T-cell (primary cell): ENCODE measurements at regions not wholly inside any gene's neighbourhood (a gene's known extent, or its start where the extent isn't known, plus 50 kb on each side); places are given as distances from the start of the nearest gene placed in this dataset.
"Not testable (repeated sequence)": the region's sequence is repeated elsewhere in the genome, so short reads cannot be mapped to it uniquely, and the experiment has no call there.

Experiments used
- ATAC-seq, 4 experiments: fragments of 200-7000 bp in 3 of 4; fragments of 150-1000 bp in 1 of 4; cut with Tn5 transposase; replicated peaks in 1 of 4; 1 replicate in 3 of 4; 2 replicates in 1 of 4; pipeline ENCODE4 v1.10.0; 2021; ENCODE audit warnings: moderate library complexity in 3 of 4, mild to moderate bottlenecking in 2 of 4, moderate number of reproducible peaks in 1 of 4
- CTCF ChIA-PET, 2 donors: fragments of 300-600 bp; sonication (Branson Sonifier 250); formaldehyde crosslinking; loops; one replicate each; lab custom pipeline; 2022; ENCODE audit warnings: antibody characterized with exemption in 2 of 2; lab: Charles Lee
- POLR2A ChIA-PET, 2 donors: fragments of 300-600 bp; sonication (Branson Sonifier 250); formaldehyde crosslinking; loops; one replicate each; lab custom pipeline; 2022; ENCODE audit warnings: antibody characterized with exemption in 2 of 2; lab: Charles Lee
- DNase-seq, 35 experiments: peaks; one replicate each; pipeline versions ENCODE4 v3.0.0 to v3.0.0-alpha.2; 2013 to 2023
- H3K27ac ChIP-seq: one replicate; pipeline ENCODE4 v1.5.1; 2013; ENCODE audit warnings: low read length
- H3K27me3 ChIP-seq, 2 experiments: replicated peaks in 1 of 2; 1 replicate in 1 of 2; 2 replicates in 1 of 2; pipeline versions ENCODE4 v1.6.1 to v1.7.0; 2013; ENCODE audit warnings: low read length in 1 of 2, mixed read lengths in 1 of 2; ENCODE audit not compliant: control insufficient read depth in 2 of 2, insufficient read depth in 2 of 2; ENCODE audit errors: extremely low read depth in 1 of 2
- H3K36me3 ChIP-seq, 2 donors: 1 replicate in 1 of 2; 2 replicates in 1 of 2; pipeline versions ENCODE4 v1.6.1 to v1.7.0; 2013; ENCODE audit warnings: low read length in 1 of 2; ENCODE audit not compliant: control insufficient read depth in 2 of 2, insufficient read depth in 1 of 2; ENCODE audit errors: extremely low read depth in 1 of 2
- H3K4me1 ChIP-seq, 2 experiments: 1 replicate in 1 of 2; 2 replicates in 1 of 2; pipeline versions ENCODE4 v1.6.1 to v1.7.0; 2013; ENCODE audit warnings: low read length in 2 of 2, mixed read lengths in 1 of 2; ENCODE audit not compliant: insufficient read depth in 2 of 2, control insufficient read depth in 1 of 2; ENCODE audit errors: extremely low read depth in 1 of 2
- H3K4me3 ChIP-seq, 2 donors: 1 replicate in 1 of 2; 2 replicates in 1 of 2; pipeline versions ENCODE4 v1.5.1 to v1.7.0; 2013; ENCODE audit warnings: mild to moderate bottlenecking in 2 of 2, low read length in 1 of 2, moderate library complexity in 1 of 2; ENCODE audit not compliant: control insufficient read depth in 1 of 2; ENCODE audit errors: extremely low read depth in 1 of 2
- H3K9me3 ChIP-seq: 2 replicates; pipeline ENCODE4 v1.7.0; 2013
- H3K27ac Mint-ChIP-seq, 2 donors: one replicate each; pipeline ENCODE4 v1.8.0; 2020 to 2021; ENCODE audit warnings: mild to moderate bottlenecking in 2 of 2, mixed read lengths in 2 of 2
- H3K27me3 Mint-ChIP-seq, 2 donors: one replicate each; pipeline ENCODE4 v1.8.0; 2021 to 2022; ENCODE audit warnings: mixed read lengths in 2 of 2
- H3K36me3 Mint-ChIP-seq: one replicate; pipeline ENCODE4 v1.8.0; 2021; ENCODE audit warnings: mixed read lengths
- H3K4me1 Mint-ChIP-seq, 3 donors: one replicate each; pipeline ENCODE4 v1.8.0; 2020 to 2022; ENCODE audit warnings: mixed read lengths in 3 of 3, mild to moderate bottlenecking in 1 of 3
- H3K4me3 Mint-ChIP-seq, 3 donors: one replicate each; pipeline ENCODE4 v1.8.0; 2020 to 2022; ENCODE audit warnings: mild to moderate bottlenecking in 3 of 3, mixed read lengths in 3 of 3, moderate library complexity in 3 of 3
- H3K9me3 Mint-ChIP-seq, 3 donors: one replicate each; pipeline ENCODE4 v1.8.0; 2020 to 2022; ENCODE audit warnings: mixed read lengths in 3 of 3
- WGBS: methylation state at CpG from one replicate; pipeline ENCODE4 v1.1.5; 2013; ENCODE audit warnings: missing lambda C conversion rate; ENCODE audit not compliant: insufficient coverage; 5-methylcytosine and 5-hydroxymethylcytosine counted together

DNA sequence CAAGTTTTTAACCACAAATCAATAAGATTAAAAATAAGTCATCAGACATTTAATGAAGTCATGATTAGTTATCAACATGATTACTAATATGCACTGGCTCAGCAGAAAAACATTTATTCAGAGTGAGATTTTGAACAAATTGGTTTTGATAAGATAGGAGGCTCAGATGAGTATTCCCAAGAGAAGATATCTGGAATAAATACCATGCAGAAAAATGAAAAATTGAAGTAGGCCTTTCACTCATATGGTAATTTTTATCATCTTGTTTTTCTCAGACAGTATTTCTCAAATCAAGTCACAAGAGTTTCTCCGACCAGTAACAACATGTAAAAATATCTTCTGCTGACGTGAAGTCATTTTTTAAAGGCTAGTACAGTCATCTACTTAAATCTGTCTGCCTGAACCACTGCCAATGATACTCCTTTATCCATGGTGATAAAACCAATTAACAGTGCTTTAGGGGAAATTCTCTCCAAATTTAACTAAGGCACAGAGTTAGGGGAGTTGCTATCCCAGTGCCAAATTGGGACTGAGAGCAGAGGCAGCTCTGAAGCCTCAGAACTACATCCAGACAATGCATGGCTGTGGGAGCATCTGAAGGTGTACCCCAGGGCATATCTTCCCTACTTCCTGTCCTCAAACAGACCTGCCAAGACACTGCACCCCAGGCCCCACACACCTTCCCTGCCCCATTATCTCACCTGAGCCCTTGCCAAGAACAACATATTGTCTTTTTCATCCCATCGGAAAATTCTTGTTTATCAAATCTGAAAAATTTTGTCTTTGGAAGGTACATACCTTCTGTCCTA lies 105.5 kb upstream of the TSLP start:
- CTCF ChIA-PET, result no interaction called here
- POLR2A ChIA-PET, result no interaction called here
- Mint-ChIP-seq H3K27me3 (peaks cover 0 to 6% of the 10 kb centered on the region in 2 donors), H3K9me3 (peaks cover 0 to 1% (median under 1%) of the 10 kb centered on the region in 3 donors), H3K27ac (no peak overlapping the region), H3K4me1 (no peaks in the 10 kb centered on the region), H3K36me3 (no peaks in the 10 kb centered on the region), H3K4me3 (no peak overlapping the region)
- no peak overlapping the region for H3K27ac ChIP-seq
- DNase-seq (no peak), ATAC-seq (no peak)
- no peaks in the 10 kb centered on the region for H3K9me3 ChIP-seq
- H3K4me3 ChIP-seq, result no peak overlapping the region
- no peaks in the 10 kb centered on the region for H3K27me3 ChIP-seq
- no CpG with 5 or more reads among the region's 3 CpGs for WGBS
- no peaks in the 10 kb centered on the region for H3K36me3 ChIP-seq
- no peaks in the 10 kb centered on the region for H3K4me1 ChIP-seq

DNA sequence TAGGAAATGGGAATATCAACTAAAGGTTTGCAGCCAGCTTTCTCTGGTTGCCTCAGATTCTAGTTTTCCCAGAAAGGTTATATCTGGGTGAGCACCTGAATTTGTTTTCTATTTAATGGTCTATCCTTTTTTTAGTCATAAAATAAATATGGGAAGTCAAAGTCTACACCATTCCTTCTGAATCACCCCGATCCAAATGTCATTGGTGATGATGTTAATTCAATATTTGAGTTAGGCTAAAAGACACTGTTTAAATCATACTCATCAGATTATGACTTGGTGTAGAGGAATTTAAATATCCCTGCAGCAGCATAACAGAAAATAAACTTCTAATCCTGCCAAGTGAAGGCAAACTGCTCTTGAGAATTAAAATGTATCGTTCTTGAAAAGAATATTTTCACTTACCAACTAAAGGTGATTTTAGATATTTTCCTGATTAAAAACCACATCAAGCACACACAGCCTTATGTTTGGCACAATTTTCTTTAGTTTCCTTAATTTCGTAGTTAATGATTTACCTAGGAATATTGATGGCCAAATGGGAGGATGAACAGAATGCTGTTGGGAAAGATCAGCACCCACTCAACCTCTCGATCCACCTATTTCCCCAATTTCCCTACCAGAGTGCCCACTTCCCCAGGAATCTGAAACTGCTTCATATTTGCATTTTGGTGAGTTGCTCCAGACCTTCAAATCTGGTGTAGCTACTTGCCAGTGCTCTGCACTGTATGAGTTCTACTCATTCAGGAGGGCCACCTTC lies 103.1 kb upstream of the TSLP start:
- H3K4me1 Mint-ChIP-seq, result no peaks in the 10 kb centered on the region
- no CpG with 5 or more reads among the region's 4 CpGs for WGBS
- POLR2A ChIA-PET, result no interaction called here
- ATAC-seq (no peak), DNase-seq (no peak)
- H3K27me3 ChIP-seq, result no peaks in the 10 kb centered on the region
- peaks cover 0 to 6% of the 10 kb centered on the region in 2 donors for H3K27me3 Mint-ChIP-seq
- H3K9me3 ChIP-seq, result no peaks in the 10 kb centered on the region
- no peaks in the 10 kb centered on the region for H3K36me3 Mint-ChIP-seq
- H3K4me3 Mint-ChIP-seq, result no peak overlapping the region
- H3K4me1 ChIP-seq, result no peaks in the 10 kb centered on the region
- no peaks in the 10 kb centered on the region for H3K36me3 ChIP-seq
- no peak overlapping the region for H3K27ac ChIP-seq
- no peak overlapping the region for H3K27ac Mint-ChIP-seq
- H3K9me3 Mint-ChIP-seq, result peaks cover 0 to 5% (median 3%) of the 10 kb centered on the region in 3 donors
- CTCF ChIA-PET, result no interaction called here
- no peak overlapping the region for H3K4me3 ChIP-seq

DNA sequence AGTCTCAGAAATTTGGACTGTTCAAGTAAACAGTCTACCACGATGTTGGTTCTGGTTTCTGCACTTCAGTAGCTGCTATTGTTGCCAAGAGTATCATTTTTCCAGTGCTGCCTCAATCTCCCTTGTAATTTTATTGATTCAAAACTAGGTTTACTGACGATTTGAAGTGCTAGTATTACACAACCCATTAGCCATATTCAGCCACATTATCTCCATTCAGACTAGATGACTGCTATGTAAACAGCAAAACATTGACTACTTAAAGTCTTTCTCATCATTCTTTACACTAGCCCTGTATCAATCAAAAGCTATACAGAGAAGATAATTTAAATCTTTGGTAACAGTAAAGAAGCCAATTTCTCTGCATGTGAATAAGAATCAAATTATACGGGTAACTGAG lies 102.0 kb upstream of the TSLP start:
- Mint-ChIP-seq H3K4me1 (no peaks in the 10 kb centered on the region), H3K27me3 (peaks cover 0 to 6% of the 10 kb centered on the region in 2 donors), H3K9me3 (peaks cover 0 to 5% (median 3%) of the 10 kb centered on the region in 3 donors), H3K27ac (no peak overlapping the region), H3K4me3 (no peak overlapping the region), H3K36me3 (no peaks in the 10 kb centered on the region)
- Histone ChIP-seq H3K27me3 (no peaks in the 10 kb centered on the region), H3K9me3 (no peaks in the 10 kb centered on the region), H3K27ac (no peak overlapping the region), H3K36me3 (no peaks in the 10 kb centered on the region), H3K4me1 (no peaks in the 10 kb centered on the region), H3K4me3 (no peak overlapping the region)
- ChIA-PET POLR2A (no interaction called here), CTCF (no interaction called here)
- WGBS, result 13% methylated on average over 1 of the region's 3 CpGs
- ATAC-seq, result no peak
- no peak for DNase-seq

DNA sequence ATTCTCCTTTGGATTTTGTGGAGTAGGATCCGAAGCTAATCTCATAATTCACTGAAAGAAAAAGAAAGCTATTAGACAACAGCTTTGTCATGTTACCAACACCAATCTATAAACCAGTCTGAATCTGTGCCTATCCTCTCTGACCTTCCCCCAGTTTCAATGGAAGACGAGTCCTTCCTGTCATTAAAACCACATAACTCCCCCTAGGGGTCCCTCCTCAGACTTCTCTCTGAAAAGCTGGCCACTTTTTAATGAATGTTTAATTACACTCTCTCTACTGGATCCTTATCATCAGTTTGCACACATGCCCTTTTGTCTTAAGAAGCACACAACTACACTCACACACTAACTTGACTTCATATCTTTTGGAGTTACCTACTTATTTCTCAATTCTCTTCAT lies 98.0 kb upstream of the TSLP start:
- H3K9me3 Mint-ChIP-seq, result peaks cover 0 to 5% (median 3%) of the 10 kb centered on the region in 3 donors
- POLR2A ChIA-PET, result interaction anchor here in 1 of 2 donors (0.7 kb wide), 1 partner anchor 11 kb away, joined by 4 read pairs; no protein-coding TSS in a partner anchor
- H3K27me3 ChIP-seq, result peaks cover 0 to 7% of the 10 kb centered on the region in 2 experiments
- CTCF ChIA-PET, result no interaction called here
- no peaks in the 10 kb centered on the region for H3K9me3 ChIP-seq
- DNase-seq (no peak), ATAC-seq (no peak)
- H3K27ac Mint-ChIP-seq, result no peak overlapping the region
- H3K36me3 ChIP-seq, result no peaks in the 10 kb centered on the region
- no peak overlapping the region for H3K27ac ChIP-seq
- H3K27me3 Mint-ChIP-seq, result peaks cover 0 to 6% of the 10 kb centered on the region in 2 donors
- H3K4me1 ChIP-seq, result no peaks in the 10 kb centered on the region
- no peak overlapping the region for H3K4me3 ChIP-seq
- WGBS, result 0% methylated on average over 1 of the region's 2 CpGs
- H3K4me1 Mint-ChIP-seq, result no peaks in the 10 kb centered on the region
- no peaks in the 10 kb centered on the region for H3K36me3 Mint-ChIP-seq
- no peak overlapping the region for H3K4me3 Mint-ChIP-seq

DNA sequence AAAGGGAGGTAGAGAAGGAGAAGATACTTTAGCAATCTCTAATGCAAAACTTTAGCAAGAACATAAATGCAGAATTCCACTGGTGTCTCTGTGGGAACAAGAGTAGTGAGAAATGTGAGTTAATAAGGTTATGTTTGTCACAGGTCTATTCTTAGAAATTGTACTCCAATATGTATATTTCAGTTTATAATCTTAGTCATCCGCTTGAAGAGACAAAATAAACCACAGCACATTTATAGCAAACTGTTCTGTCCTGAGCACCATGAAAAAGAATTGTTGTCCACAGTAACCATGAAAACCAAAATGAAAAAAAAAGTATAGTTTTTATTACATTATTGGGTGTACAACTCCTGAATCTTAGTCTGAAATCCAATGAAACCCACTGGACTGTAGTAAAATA lies 93.6 kb upstream of the TSLP start:
- no peaks in the 10 kb centered on the region for H3K36me3 Mint-ChIP-seq
- no peak overlapping the region for H3K4me3 ChIP-seq
- H3K4me1 Mint-ChIP-seq, result no peaks in the 10 kb centered on the region
- no peaks in the 10 kb centered on the region for H3K27me3 Mint-ChIP-seq
- H3K27ac Mint-ChIP-seq, result no peak overlapping the region
- peaks cover 0 to 7% of the 10 kb centered on the region in 2 experiments for H3K27me3 ChIP-seq
- ChIA-PET CTCF (no interaction called here), POLR2A (no interaction called here)
- H3K36me3 ChIP-seq, result no peaks in the 10 kb centered on the region
- no CpG with 5 or more reads among the region's 1 CpG for WGBS
- DNase-seq (no peak), ATAC-seq (no peak)
- H3K9me3 ChIP-seq, result no peaks in the 10 kb centered on the region
- no peak overlapping the region for H3K4me3 Mint-ChIP-seq
- no peak overlapping the region for H3K27ac ChIP-seq
- H3K4me1 ChIP-seq, result no peaks in the 10 kb centered on the region
- H3K9me3 Mint-ChIP-seq, result peaks cover 0 to 6% (median 0%) of the 10 kb centered on the region in 3 donors

DNA sequence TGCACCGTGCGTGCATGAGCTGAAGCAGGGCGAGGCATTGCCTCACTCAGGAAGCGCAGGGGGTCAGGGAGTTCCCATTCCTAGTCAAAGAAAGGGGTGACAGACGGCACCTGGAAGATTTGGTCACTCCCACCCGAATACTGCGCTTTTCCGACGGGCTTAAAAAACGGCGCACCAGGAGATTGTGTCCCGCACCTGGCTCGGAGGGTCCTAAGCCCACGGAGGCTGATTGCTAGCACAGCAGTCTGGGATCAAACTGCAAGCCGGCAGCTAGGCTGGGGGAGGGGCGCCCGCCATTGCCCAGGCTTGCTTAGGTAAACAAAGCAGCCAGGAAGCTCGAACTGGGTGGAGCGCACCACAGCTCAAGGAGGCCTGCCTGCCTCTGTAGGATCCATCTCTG lies 85.6 kb upstream of the TSLP start:
- ATAC-seq, H3K4me1 Mint-ChIP-seq, DNase-seq, H3K4me3 Mint-ChIP-seq, H3K36me3 ChIP-seq, H3K27me3 ChIP-seq, POLR2A ChIA-PET, H3K4me1 ChIP-seq, H3K36me3 Mint-ChIP-seq, H3K27ac Mint-ChIP-seq, CTCF ChIA-PET, H3K4me3 ChIP-seq, H3K9me3 ChIP-seq, H3K27ac ChIP-seq, H3K27me3 Mint-ChIP-seq: not testable (repeated sequence)
- H3K9me3 Mint-ChIP-seq, result peaks cover 16 to 19% (median 18%) of the 10 kb centered on the region in 3 donors
- WGBS, result 89% methylated on average over 14 of the region's 19 CpGs
